NCI-H748 treated with DMSO at 0.1 percent for 48 hours (cell line): ENCODE measurements at regions not wholly inside any gene's neighbourhood (a gene's known extent, or its start where the extent isn't known, plus 50 kb on each side); places are given as distances from the start of the nearest gene placed in this dataset.
A peak's percentile ranks its signal among the peaks of the same experiment; 100 is the strongest.
"Not testable (repeated sequence)": the region's sequence is repeated elsewhere in the genome, so short reads cannot be mapped to it uniquely, and the experiment has no call there.

Experiments used
- DNase-seq: peaks from one replicate; lab custom pipeline; 2025; lab: John Stamatoyannopoulos, UW

DNA sequence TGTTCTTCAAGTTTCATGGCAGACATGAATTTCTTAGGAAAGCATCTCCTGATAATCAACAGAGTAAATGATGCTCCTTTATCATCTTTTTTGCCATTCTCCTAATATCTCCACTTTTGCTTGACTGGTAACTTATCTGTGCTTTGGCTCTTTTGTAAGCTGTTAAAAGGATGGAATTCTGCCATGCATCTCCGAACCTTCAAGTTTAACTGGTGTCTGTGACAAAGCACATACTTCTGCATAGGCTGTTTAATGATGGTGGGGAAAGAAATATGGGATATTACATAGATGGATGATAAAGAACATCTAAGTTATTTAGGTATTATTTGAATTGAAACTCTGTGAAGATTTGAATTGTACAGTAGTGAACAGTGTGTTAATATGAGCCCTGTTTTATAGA is 866.9 kb upstream of the SLITRK1 start:
- DNase-seq = no peak

DNA sequence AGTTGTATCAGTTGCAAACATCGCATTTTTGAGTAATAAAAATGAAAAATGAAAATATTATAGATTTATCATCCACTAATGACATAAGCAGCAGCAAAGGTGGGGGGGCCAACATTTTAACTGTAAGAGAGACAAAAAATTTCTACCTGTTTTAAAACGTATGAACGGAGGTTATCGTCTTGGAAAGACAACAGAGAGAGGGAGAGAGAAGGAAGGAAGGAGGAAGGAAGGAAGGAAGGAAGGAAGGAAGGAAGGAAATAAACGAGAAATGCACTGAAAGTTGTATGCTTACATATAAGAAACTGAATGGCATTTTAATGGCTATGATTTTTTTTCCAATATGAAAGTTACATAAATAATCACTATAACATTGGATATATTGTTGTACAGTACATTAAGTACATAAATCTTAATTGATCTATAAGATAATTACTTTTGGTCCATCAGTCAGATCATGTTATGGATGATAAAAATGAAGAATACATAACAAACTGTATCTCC is 862.8 kb upstream of the SLITRK1 start:
- DNase-seq = no peak

DNA sequence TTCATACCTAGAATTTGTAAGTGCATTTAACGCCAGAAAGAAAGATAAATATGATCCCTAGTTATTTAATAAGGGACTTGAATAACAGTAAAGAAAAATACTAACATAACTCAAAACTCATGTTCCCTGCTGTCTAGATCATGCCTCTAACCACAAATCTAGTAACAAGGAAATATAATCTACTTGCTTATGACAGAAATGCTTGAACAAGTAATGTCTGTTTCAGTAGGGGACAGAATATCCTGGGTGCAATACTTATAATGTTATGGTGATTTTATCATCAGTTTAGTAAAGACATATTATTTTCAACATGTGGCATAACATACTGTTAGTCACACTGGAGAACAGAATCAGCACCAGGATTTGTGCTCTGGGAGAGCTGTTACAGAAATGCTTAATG is 861.9 kb upstream of the SLITRK1 start:
- no peak for DNase-seq

DNA sequence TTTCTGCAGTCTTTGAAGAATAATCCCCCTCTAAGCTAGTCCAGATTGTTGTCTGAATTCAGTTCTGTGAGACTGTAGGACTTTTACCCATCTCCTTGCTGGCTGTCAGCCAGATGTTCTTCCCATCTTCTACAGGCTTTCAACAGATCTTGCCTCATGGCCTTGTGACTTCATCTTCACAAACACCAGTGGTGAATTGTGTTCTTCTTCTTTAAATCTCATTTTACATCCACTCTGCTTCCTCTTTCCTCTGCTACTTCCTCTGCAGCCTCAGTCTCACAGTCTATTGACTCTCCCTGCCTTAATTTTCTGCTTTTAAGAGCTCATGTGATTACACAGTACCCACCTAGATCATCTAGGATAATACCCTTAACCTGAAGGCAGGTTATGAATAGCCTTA is 859.0 kb upstream of the SLITRK1 start:
- DNase-seq = no peak

DNA sequence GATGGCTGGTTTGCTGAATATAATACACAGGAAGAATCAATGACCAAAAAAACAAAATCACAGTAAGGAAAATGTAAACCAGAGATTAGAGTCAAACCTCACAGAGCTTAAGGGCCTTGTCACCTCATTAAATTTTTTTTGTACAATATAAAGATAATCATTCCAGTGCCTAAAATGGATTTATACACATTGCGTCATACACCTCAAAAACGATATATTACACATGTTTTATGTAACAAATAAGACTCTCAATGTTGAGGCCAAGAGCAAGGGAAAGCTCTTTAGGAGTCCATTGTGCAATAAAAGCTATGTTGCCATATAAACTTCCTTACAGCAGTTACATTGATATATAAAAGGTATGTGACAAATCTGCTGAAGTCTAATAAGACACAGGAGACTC is 856.7 kb upstream of the SLITRK1 start:
- no peak for DNase-seq

DNA sequence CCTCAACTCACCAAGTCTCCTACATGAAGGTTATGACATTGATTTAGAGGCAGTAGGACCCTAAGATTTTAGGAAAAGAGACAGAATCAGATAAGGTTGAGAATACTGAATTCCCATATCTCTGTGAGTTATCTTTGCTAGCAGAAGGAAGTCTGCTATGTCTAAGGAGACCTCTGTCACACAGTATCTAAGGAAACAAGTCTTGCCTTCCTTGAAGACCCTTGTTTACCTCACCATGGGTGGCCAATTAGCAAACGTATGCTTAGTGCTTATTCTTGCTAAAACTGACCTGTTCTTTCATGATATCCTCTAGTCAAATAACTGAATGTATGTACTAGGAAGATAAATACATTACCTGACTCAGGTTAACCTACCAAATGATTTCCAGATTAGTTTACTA is 855.4 kb upstream of the SLITRK1 start:
- no peak for DNase-seq

DNA sequence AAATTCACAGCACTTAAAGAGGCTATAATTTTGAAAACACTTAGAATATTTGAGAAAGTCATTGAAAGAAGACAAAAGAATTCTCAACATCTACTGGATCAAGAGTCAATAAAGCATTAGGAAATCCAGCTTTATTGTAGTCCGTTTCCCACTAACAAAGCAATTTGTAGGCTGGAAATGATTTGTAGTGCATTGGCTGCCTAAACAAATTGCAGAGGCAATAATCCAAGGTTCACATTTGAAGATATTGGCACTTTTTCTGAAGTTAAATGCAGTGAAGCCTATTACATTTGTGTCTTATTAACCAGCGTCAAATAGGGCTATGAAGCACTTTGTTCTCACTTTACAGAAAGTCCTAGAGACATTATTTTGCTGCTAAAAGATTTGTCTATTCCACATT is 848.1 kb upstream of the SLITRK1 start:
- no peak for DNase-seq

DNA sequence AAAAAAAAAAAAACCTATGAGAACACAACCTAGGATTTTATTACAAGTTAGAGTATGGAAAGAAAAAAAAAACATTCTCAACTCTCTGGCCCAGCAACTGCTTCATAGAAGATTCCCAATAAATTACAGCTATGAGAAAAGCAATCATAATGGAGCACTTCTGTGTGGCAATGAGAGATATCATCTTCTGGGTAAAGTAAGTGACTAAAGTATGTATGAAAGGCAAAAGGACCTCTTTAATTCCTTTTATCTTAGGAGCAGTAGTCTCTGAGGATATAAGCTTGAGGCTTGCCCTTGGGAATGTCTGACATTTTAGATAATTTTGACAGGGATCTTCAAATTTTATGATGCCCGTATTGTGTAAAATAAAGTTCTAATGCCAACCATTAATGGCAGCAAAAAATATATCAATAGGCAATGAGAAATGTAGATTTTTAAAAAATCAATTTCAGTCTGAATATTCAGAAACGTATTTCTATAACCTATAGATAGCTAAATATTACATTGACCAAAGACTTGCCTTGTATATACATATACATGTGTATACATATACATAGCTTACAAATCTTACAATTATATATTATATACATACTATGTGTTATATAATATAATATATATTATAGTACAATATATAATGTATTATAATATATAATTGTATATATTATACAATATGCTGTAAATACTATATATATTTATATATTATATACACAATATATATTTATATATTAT is 823.9 kb upstream of the SLITRK1 start:
- DNase-seq = no peak

DNA sequence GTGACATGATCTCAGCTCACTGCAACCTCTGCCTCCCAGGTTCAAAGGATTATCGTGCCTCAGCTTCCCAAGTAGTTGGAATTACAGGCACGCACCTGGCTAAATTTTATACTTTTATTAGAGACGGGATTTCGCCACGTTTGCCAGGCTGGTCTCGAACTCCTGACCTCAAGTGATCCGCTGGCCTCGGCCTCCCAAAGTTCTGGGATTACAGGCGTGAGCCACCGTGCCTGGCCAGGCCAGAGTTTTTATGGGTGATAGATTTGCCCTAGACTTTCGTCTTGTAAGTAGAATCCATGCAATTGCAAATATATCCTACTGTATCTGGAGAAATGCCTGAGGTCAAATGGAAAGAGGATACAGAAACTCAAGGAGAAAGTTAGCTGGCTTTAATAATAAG is 819.9 kb upstream of the SLITRK1 start:
- DNase-seq = no peak

DNA sequence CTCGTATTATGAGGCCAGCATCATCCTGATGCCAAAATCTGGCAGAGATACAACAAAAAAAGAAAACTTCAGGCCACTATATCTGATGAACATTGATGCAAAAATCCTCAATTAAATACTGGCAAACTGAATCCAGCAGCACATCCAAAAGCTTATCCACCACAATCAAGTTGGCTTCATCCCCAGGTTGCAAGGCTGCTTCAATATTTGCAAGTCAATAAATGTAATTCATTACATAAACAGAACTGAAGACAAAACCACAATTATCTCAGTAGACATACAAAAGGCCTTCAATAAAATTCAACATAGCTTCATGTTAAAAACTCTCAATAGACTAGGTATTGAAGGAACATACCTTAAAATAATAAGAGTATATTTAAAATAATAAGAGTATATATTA is 815.3 kb upstream of the SLITRK1 start:
- DNase-seq = not testable (repeated sequence)

DNA sequence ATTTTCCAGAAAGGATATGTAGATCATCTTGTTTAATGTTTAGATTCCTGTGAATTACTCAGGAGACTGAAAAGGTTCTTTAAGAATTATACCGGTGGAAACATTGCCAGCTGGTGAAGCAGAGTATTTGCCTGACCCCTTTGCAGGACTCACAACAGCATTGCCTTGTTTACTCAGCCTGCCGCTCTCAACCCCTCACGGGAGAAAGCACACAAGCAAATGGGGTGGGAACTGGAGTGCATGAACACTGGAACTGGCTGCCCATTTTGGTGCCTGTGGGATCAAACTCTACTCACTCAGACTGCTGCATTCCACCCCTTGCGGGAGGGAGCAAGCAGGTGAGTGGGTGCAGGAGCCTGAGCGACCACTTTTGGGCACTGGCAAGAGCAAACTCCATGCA is 804.7 kb upstream of the SLITRK1 start:
- no peak for DNase-seq

DNA sequence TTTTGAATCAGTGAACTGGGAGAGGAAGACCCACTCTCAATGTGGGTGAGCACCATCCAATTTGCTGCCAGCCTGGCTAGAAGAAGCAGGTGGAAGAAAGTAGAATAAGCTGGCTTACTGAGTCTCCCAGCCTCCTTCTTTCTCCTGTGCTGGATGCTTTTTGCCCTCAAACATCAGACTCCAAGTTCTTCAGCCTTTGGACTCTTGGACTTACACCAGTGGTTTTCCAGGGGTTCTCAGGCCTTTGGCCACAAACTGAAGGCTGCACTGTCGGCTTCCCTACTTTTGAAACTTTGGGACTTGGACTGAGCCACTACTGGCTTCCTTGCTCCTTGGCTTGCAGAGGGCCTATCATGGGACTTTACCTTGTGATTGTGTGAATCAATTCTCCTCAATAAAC is 804.2 kb upstream of the SLITRK1 start:
- DNase-seq = no peak

DNA sequence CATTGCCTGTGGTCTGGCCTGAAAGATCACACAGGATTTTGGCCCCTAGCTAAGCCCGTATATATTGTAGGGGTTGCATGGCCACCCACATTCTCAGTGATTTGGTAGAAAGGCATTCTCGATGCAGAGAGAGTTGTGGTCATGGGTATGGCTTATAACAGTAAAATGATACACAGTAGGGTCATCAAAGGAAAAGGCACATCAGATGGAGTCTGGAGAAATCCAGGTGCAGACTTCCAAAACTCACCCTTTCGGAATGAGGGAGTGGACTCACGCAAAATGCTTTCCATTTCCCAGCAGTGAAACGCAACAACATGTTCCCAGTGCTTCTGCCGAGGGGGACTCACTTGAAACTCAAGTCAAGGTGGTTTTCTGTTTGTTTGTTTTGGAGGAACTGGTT is 802.5 kb upstream of the SLITRK1 start:
- DNase-seq = no peak

DNA sequence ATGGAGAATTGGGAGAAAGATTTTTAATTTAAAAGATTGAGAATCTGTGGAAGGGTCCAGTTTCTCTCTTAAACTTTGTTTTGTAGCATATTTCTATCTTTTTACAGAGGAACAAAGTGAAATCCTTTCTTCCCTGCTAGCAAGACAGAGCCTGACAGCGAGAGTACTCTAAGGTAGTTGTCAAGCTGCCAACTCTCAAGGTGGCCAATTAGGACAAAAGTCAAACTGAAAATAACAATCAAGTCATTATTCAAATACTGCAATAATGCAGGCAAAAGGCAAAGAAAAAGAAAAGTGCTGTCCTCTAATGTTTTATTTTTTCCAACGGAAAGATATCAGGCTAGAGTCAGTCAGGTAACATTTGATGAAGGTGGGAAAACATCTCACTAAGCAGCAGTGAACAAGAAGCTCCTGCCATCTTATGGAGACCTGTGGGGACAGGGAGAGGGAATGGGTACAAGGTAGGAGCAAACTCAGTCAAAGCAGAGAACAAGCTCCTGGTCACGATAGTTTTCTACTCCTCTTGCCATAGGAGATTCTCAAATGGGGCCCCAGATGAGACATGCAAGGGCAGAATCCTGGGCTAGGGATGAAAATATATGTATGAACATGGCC is 801.9 kb upstream of the SLITRK1 start:
- no peak for DNase-seq

DNA sequence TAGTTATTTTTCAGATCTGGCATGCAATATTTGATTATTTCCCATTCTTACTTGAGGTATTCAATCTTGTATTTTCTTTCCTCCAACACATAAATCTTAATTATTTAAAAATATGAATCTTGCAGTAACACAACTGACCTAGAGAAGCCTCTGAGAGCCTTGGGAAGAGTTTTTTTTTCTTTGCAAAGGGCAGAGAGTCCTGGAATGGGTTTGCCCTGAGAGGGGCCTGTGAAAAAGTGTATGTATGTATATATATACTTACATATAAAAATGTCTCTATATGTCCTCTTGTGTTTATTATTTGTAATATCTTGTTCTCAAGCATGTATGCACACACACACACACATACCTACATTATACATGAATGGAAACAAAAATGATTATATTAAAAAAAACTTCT is 801.2 kb upstream of the SLITRK1 start:
- DNase-seq = no peak

DNA sequence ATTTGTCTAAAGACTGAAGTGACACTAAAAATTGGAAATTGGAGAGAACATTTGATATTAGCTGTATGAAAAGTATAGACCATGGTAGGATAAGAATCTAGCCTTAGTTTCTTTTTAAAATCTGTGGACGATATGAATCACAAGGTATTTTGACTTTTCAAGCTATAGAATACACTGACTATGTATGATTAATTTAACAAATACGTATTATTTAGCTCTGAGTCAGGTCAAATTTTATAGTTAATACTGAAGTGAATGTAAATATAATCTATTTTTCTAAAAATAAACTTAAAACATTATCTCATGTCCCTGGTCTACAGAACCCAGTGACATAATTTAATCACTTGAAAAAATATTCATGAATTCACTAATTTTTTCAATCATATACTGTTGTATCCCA is 795.6 kb upstream of the SLITRK1 start:
- DNase-seq = no peak

DNA sequence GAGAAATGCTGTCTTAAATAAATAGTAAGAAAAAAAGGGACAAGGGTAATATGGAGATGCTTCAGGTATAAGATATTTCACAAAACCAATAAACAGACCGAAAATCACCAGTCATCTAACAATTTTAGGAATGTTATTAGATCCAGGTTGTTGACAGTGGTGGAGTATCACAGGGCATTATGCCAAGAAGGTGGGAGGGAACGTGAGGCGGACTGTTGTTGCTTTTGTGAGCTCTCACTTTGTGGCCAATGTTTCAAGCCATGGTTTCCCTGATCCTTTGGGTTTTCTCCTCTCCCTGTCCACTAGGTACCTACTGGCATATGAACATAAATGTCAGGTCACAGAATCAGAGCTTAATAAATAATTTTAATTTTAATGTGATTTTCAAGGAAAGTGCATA is 790.3 kb upstream of the SLITRK1 start:
- DNase-seq = peak; percentile 29

DNA sequence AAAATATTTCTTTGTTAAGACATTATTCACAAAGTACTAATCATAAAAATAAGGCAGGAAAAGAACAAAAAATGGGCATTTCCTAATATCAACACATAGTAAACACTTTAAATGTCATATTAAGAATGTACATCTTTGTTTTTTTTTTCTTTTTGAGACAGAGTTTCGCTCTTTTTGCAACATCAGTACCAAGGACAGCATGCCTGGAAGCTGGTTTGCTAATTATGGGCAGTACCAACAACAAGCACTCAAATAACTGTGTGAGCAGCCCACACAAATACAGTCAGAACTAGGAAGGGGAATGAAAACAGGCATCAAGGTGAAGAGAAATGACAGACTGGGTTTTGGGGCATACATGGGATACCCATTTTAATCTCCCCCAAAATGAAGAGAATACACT is 788.0 kb upstream of the SLITRK1 start:
- no peak for DNase-seq

DNA sequence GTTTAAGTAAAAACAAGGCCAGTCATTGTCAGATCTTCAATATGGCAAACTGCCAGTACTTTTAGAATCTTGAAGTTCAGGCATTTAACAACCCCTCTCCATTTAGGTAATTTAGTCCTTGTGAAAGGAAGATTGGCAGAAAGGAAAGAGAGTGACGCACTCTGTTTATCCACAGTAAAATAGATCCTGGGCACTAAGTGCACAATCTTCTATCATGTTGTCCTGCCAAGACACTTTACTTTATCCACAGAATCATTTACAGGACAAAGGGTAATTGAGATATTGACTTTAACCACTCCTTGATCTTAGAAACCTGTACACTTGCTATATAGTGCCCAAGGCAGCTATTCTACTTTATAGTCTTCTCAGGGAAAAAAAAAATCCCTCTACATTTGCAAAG is 786.4 kb upstream of the SLITRK1 start:
- DNase-seq = no peak

DNA sequence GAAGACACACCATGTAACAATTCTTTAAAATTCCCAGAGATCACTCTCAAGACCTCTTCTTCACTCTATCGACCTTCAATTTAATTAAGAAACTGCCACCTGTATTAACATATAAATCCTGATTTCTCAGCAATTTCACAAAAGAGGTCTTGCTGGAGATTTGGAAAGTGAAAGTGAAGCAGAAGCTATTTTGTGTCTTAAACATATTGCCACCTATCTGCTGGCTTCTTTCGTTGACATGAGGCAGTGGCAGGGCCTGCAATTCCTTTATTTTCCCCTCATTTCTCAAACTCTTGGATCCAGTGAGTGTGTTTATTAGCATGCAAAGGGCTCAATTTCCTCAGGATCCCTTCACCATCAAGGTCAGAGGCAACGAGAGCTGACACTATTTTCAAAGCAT is 780.2 kb upstream of the SLITRK1 start:
- DNase-seq = no peak

DNA sequence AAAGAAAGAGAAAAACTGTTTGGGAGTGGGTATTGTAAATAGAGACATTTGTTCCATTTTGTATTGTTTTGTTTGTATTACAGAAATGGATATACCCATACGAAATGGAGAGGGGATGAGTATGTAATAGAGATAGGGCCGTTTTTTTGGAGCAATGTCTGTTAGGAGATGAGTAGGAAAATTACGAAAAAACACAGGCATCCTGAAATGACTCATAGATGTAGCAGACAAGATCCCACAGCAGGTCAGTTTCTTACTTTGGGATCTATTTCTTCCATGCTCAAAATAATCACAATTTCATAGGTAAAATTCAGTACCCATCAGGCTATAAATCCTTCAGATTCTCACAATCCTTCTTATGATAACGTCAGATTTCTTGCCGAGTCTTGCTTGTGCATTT is 779.4 kb upstream of the SLITRK1 start:
- DNase-seq = no peak

DNA sequence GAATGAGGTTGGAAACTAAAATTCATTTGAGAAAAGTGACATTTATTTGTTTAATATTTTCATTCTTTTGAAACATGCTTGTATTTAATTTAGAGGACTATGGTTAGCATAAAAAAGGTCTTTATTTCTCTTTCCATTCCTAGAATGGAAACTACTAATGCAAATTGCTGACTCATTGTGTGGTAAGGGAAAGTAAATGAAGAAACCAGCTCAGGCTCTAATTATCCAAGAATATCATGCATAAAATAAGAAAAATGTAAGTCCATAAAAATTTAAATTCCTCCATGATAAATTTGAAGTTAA is 777.0 kb upstream of the SLITRK1 start:
- DNase-seq = no peak

DNA sequence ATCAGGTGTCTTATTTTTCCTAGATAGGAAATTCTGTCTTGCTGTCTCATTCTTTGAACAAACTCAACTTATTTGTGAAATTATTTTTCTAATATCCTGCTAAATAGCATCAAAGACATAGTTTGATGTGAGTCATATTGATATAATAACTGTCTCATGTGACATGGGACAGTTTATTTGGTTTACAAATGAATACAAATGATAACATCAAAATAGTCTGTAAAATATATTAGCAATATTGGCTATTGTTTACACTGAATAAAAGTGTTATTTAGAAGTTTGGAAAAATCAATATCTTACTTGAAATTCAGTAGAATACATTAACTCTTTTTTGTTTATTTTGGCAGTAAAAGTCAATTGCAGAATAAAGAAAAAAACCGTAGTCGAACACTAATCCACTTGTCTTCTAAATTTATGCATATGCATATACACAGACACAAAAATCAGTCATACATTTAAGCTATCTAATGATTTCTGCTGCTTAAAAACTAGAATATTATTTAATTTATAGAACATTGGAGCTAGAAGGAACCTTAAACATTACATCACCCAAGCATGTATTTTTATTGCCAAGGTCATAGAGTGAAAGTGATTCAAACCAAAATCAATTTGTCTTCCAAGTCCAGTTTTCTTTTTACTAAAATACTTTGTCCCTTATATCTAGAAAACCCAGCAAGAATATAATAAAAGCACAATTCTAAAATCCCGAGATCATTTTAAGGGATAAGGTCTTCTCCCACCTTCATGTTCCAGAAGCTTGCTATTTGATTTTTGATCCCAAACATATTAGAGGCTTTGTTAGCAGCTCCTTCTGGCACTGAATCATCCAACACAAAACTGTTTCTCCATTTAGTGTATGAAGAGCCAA is 776.5 kb upstream of the SLITRK1 start:
- no peak for DNase-seq
